ENCODE measurements at regions not wholly inside any gene's neighbourhood (a gene's known extent, or its start where the extent isn't known, plus 50 kb on each side); places are given as distances from the start of the nearest gene placed in this dataset.

GRCh38 chr10:123274306-123275135 is 120.3 kb downstream of the BUB3 start:
- no peak for TF ChIP-seq CTCF (IDR thresholded peaks at IDR 0.05)
- TF ChIP-seq POLR2A (IDR thresholded peaks at IDR 0.05), result no peak
- no peak for TF ChIP-seq POLR2AphosphoS5 (IDR thresholded peaks at IDR 0.05; ENCODE audit: insufficient read depth in 1 of 2, low read depth in 1 of 2)

All from vagina (tissue), 2 donors.